ENCODE measurements at regions not wholly inside any gene's neighbourhood (a gene's known extent, or its start where the extent isn't known, plus 50 kb on each side); places are given as distances from the start of the nearest gene placed in this dataset.

- DNase-seq: no peak
Observed at GRCh38 chr7:12085516-12085915, 125.6 kb upstream of the TMEM106B start.

GRCh38 chr7:12089951-12090756, 120.9 kb upstream of the TMEM106B start:
- DNase-seq: no peak

- DNase-seq: no peak
Observed at GRCh38 chr7:12090757-12091221, 120.3 kb upstream of the TMEM106B start.

- no peak for DNase-seq
Observed at GRCh38 chr7:12091231-12091630, 119.9 kb upstream of the TMEM106B start.

- no peak for DNase-seq
Observed at GRCh38 chr7:12092499-12093130, 118.5 kb upstream of the TMEM106B start.

- no peak for DNase-seq
Observed at GRCh38 chr7:12093365-12093764, 117.7 kb upstream of the TMEM106B start.

GRCh38 chr7:12094365-12094921, 116.7 kb upstream of the TMEM106B start:
- DNase-seq: no peak

- DNase-seq: no peak
Observed at GRCh38 chr7:12102126-12102525, 109.0 kb upstream of the TMEM106B start.

- no peak for DNase-seq
Observed at GRCh38 chr7:12102527-12102926, 108.6 kb upstream of the TMEM106B start.

GRCh38 chr7:12103948-12104347, 107.1 kb upstream of the TMEM106B start:
- DNase-seq: no peak

GRCh38 chr7:12107381-12107780, 103.7 kb upstream of the TMEM106B start:
- no peak for DNase-seq

- no peak for DNase-seq
Observed at GRCh38 chr7:12107841-12108254, 103.2 kb upstream of the TMEM106B start.

- no peak for DNase-seq
Observed at GRCh38 chr7:12110425-12110824, 100.7 kb upstream of the TMEM106B start.

GRCh38 chr7:12111422-12112405, 99.4 kb upstream of the TMEM106B start:
- DNase-seq: no peak

- no peak for DNase-seq
Observed at GRCh38 chr7:12117170-12117569, 93.9 kb upstream of the TMEM106B start.

- no peak for DNase-seq
Observed at GRCh38 chr7:12119620-12120303, 91.3 kb upstream of the TMEM106B start.

- DNase-seq: no peak
Observed at GRCh38 chr7:12120632-12121031, 90.5 kb upstream of the TMEM106B start.

- no peak for DNase-seq
Observed at GRCh38 chr7:12123172-12123571, 87.9 kb upstream of the TMEM106B start.

GRCh38 chr7:12124028-12124427, 87.1 kb upstream of the TMEM106B start:
- DNase-seq: no peak

GRCh38 chr7:12127455-12127854, 83.6 kb upstream of the TMEM106B start:
- no peak for DNase-seq

GRCh38 chr7:12130609-12131008, 80.5 kb upstream of the TMEM106B start:
- no peak for DNase-seq

GRCh38 chr7:12131122-12131521, 80.0 kb upstream of the TMEM106B start:
- no peak for DNase-seq
